ENCODE measurements at regions not wholly inside any gene's neighbourhood (a gene's known extent, or its start where the extent isn't known, plus 50 kb on each side); places are given as distances from the start of the nearest gene placed in this dataset.

GRCh38 chr10:61542596-61542995, 89.4 kb upstream of the TMEM26 start:
- Histone ChIP-seq H3K27me3 (no peaks in the 10 kb centered on the region), H3K4me3 (no peak overlapping the region), H3K27ac (no peak overlapping the region), H3K36me3 (no peaks in the 10 kb centered on the region), H3K9me3 (no peaks in the 10 kb centered on the region), H3K4me1 (no peaks in the 10 kb centered on the region)
- intact Hi-C loops (cut with DNase I) = no loop called here
- TF ChIP-seq CTCF (IDR thresholded peaks at IDR 0.05) = no peak
- DNase-seq (no peak), ATAC-seq (no peak)

DNA sequence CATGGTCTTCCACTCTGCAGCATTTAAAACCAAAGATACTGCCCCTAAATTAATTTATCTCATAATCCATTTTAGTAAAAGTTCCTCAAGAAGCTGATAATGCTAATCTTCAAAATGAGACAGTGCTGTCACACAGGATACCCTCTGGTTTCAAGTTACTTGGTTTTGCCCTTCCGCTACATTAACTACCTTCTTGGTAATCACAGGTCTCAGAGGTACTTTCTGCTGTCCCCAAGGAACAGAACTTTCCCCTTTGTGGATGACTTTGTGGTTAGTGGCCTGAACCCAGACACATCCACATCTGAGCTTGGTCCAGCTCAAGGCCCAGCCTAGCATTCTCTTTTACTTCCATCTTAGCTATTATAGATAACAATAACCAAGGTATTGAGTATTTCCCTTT, 88.8 kb upstream of the TMEM26 start:
- DNase-seq = no peak
- Histone ChIP-seq H3K27ac (no peak overlapping the region), H3K4me1 (no peaks in the 10 kb centered on the region), H3K9me3 (no peaks in the 10 kb centered on the region), H3K4me3 (no peak overlapping the region), H3K27me3 (no peaks in the 10 kb centered on the region), H3K36me3 (no peaks in the 10 kb centered on the region)
- no peak for TF ChIP-seq CTCF (IDR thresholded peaks at IDR 0.05)
- WGBS, 2 donors = 98 to 100% methylated on average over 1 of the region's 1 CpG
- intact Hi-C loops (cut with DNase I) = no loop called here
- no peak for ATAC-seq

DNA sequence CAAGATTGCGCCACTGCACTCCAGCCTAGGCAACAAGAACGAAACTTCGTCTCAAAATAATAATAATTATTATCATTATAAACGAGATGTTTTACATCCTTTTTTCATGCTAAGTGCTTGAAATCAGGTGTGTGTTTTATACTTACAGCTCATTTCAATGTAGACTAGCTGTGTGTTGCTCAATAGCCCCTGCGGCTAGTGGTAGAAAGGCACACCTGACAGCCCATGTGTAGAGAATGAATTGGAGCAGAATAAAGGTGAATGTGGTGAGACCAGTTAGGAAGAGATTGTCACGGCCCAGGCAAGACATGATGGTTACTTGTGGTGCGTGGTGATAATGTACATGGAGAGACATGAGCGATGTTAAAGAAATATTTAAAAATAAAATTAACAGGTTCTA, 86.7 kb upstream of the TMEM26 start:
- no peak for DNase-seq
- ATAC-seq = no peak
- TF ChIP-seq CTCF (IDR thresholded peaks at IDR 0.05) = no peak
- no peaks in the 10 kb centered on the region for H3K36me3 ChIP-seq
- 93 to 94% methylated on average over 8 of the region's 8 CpGs for WGBS, 2 donors
- intact Hi-C loops (cut with DNase I) = no loop called here
- no peaks in the 10 kb centered on the region for H3K4me1 ChIP-seq
- peaks cover 0 to 4% (median 0%) of the 10 kb centered on the region in 11 donors for H3K9me3 ChIP-seq
- no peak overlapping the region for H3K27ac ChIP-seq
- no peaks in the 10 kb centered on the region for H3K27me3 ChIP-seq
- no peak overlapping the region for H3K4me3 ChIP-seq

GRCh38 chr10:61529208-61529607, 76.0 kb upstream of the TMEM26 start:
- DNase-seq (no peak), ATAC-seq (no peak)
- 81 to 82% methylated on average over 1 of the region's 1 CpG for WGBS, 2 donors
- no peaks in the 10 kb centered on the region for H3K36me3 ChIP-seq
- H3K9me3 ChIP-seq = peaks cover 0 to 10% (median 0%) of the 10 kb centered on the region in 11 donors
- H3K4me3 ChIP-seq = no peak overlapping the region
- no peak for TF ChIP-seq CTCF (IDR thresholded peaks at IDR 0.05)
- no peaks in the 10 kb centered on the region for H3K27me3 ChIP-seq
- no peaks in the 10 kb centered on the region for H3K4me1 ChIP-seq
- intact Hi-C loops (cut with DNase I) = no loop called here
- H3K27ac ChIP-seq = no peak overlapping the region

- intact Hi-C loops (cut with DNase I) = no loop called here
- no peaks in the 10 kb centered on the region for H3K36me3 ChIP-seq
- no peak for TF ChIP-seq CTCF (IDR thresholded peaks at IDR 0.05)
- no peak for DNase-seq
- no peak for ATAC-seq
- no peak overlapping the region for H3K27ac ChIP-seq
- H3K4me3 ChIP-seq = no peak overlapping the region
- WGBS, 2 donors = 63 to 67% methylated on average over 2 of the region's 2 CpGs
- H3K27me3 ChIP-seq = no peaks in the 10 kb centered on the region
- H3K4me1 ChIP-seq = no peaks in the 10 kb centered on the region
- H3K9me3 ChIP-seq = no peaks in the 10 kb centered on the region
These were observed 49.9 kb upstream of the TMEM26 start for GRCh38 chr10:61503051-61503450.

Data from heart right ventricle (tissue), 16 donors.